NB4 (cell line): ENCODE measurements at regions not wholly inside any gene's neighbourhood (a gene's known extent, or its start where the extent isn't known, plus 50 kb on each side); places are given as distances from the start of the nearest gene placed in this dataset.

Experiments used
- POLR2A ChIP-seq: IDR thresholded peaks from 2 replicates; pipeline ENCODE4 v1.6.1; 2011; ENCODE audit warnings: mild to moderate bottlenecking; ENCODE audit not compliant: insufficient read length; ENCODE audit errors: extremely low read depth
- TF ChIP-seq, protein P1 (sequence below): IDR thresholded peaks from one replicate; pipeline ENCODE4 v1.5.1; 2012; ENCODE audit warnings: low read depth, low read length

DNA sequence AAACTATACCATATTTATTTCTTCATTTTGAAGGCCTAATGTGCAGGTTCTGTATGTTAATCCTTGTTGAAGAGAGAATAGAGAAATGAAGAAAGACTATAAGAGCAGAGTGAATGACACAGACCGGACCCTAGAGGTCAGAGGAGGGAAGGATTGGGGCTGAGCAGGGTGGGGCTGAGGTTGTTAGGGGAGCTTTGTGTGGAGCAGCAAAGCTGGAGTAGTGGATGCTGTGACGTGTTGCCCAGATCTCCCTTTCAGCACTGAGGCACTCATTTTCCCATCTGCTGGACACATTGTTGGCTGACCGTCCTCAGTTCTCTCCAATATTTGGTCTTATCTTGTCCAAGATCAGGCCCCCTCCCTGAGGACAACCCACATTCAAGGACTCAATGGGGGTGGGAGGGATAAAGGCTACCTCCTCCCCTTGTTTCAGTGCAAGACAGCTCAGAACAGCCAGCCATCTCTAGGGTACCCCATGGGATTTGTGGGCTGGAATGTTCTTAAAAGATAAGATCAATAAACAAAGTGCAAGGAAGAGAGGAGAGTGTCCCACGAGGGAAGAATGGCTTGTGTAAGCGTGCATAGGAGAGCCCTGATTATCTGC lies 143.6 kb downstream of the TDRD15 start:
- TF ChIP-seq, protein P1, sequence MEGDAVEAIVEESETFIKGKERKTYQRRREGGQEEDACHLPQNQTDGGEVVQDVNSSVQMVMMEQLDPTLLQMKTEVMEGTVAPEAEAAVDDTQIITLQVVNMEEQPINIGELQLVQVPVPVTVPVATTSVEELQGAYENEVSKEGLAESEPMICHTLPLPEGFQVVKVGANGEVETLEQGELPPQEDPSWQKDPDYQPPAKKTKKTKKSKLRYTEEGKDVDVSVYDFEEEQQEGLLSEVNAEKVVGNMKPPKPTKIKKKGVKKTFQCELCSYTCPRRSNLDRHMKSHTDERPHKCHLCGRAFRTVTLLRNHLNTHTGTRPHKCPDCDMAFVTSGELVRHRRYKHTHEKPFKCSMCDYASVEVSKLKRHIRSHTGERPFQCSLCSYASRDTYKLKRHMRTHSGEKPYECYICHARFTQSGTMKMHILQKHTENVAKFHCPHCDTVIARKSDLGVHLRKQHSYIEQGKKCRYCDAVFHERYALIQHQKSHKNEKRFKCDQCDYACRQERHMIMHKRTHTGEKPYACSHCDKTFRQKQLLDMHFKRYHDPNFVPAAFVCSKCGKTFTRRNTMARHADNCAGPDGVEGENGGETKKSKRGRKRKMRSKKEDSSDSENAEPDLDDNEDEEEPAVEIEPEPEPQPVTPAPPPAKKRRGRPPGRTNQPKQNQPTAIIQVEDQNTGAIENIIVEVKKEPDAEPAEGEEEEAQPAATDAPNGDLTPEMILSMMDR = no peak
- TF ChIP-seq POLR2A = no peak
